Progenitor cell of endocrine pancreas (in vitro differentiated cells): ENCODE measurements at regions not wholly inside any gene's neighbourhood (a gene's known extent, or its start where the extent isn't known, plus 50 kb on each side); places are given as distances from the start of the nearest gene placed in this dataset.

Experiments
- DNase-seq: peaks from one replicate; pipeline ENCODE4 v3.0.0; 2021; ENCODE audit warnings: low spot score; ENCODE audit not compliant: unreplicated experiment
- H3K27ac Mint-ChIP-seq: 2 replicates; pipeline ENCODE4 v1.8.0; 2021; ENCODE audit warnings: mild to moderate bottlenecking, moderate library complexity, mixed read lengths
- H3K27me3 Mint-ChIP-seq: 2 replicates; pipeline ENCODE4 v1.8.0; 2021; ENCODE audit warnings: mixed read lengths
- H3K36me3 Mint-ChIP-seq: 2 replicates; pipeline ENCODE4 v1.8.0; 2022; ENCODE audit warnings: mixed read lengths; ENCODE audit not compliant: insufficient read depth
- H3K4me1 Mint-ChIP-seq: 2 replicates; pipeline ENCODE4 v1.8.0; 2021; ENCODE audit warnings: low read depth, mixed read lengths
- H3K4me3 Mint-ChIP-seq: 2 replicates; pipeline ENCODE4 v1.8.0; 2021; ENCODE audit warnings: low read depth, mild to moderate bottlenecking, moderate library complexity, mixed read lengths
- H3K9me3 Mint-ChIP-seq: 2 replicates; pipeline ENCODE4 v1.8.0; 2021; ENCODE audit warnings: low read depth, mixed read lengths
- TF ChIP-seq, protein P1 (sequence below): fragments of 200-600 bp; sonication (generic); IDR thresholded peaks from one replicate; pipeline ENCODE4 v1.5.0; 2021; ENCODE audit warnings: antibody characterized with exemption, mild to moderate bottlenecking; ENCODE audit not compliant: unreplicated experiment

DNA sequence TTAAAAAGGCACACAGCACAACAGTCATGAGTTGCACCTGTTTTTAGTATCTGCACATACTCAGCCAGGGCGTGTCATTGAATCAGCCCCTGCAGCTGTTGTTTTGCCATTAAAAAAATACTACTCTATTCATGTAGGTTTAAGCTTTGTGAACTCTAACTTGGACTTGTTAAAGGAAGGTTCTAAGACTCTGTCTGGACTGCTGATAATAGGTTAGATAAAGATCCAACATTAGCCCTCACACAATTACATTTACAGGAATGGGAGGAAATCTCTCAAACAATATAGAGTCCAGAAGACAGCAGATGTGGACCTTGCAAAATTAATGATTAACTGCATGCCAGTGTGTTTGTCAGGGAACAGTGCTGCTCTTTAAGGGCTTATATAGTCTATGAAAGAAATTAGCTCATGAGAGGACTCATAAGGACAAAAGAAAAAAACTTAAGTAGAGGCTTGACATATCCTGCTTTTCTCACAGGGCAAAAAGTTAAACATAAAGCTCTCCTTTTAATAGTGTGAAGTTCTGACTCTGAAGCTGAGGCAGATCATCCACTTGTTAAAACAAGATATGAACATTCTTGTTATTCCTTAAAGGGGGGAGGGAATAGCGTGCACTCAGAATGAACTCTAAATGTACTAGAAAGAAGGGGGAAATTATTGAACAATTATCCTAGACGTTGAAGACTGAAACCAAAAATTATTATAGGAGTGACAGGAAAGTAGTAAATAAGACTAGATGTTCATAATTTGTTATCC lies 243.6 kb downstream of the NDFIP2 start:
- TF ChIP-seq, protein P1, sequence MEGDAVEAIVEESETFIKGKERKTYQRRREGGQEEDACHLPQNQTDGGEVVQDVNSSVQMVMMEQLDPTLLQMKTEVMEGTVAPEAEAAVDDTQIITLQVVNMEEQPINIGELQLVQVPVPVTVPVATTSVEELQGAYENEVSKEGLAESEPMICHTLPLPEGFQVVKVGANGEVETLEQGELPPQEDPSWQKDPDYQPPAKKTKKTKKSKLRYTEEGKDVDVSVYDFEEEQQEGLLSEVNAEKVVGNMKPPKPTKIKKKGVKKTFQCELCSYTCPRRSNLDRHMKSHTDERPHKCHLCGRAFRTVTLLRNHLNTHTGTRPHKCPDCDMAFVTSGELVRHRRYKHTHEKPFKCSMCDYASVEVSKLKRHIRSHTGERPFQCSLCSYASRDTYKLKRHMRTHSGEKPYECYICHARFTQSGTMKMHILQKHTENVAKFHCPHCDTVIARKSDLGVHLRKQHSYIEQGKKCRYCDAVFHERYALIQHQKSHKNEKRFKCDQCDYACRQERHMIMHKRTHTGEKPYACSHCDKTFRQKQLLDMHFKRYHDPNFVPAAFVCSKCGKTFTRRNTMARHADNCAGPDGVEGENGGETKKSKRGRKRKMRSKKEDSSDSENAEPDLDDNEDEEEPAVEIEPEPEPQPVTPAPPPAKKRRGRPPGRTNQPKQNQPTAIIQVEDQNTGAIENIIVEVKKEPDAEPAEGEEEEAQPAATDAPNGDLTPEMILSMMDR: no peak
- Mint-ChIP-seq H3K27me3 (no peaks in the 10 kb centered on the region), H3K4me3 (peak overlapping the region; percentile 7)

DNA sequence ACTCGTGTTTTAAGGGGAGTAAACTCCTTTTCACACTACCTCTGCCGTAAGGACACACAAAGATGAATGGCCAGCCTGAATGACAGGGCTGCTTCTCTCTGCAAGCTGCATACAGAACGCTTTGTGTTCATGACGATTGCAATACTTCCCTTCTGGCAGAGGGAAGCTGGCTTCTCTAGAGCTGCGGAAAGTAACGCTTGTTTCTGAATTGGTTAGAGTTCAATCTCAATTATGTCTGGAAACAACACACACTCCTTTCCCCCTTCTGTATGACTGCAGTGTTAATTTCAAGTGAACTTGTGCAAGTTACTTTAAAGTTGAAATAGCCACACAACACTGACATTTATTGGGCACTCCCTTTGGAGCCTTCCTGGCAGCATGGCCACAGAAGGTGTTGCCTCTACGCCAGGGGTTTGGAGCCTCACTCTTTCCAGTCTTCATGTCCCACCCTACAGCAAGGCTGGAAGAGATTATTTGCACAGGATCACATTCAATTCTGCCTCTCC lies 242.6 kb downstream of the NDFIP2 start:
- H3K27me3 Mint-ChIP-seq: no peaks in the 10 kb centered on the region
- H3K9me3 Mint-ChIP-seq: peaks cover 2% of the 10 kb centered on the region
- H3K4me1 Mint-ChIP-seq: peaks cover 24% of the 10 kb centered on the region
- TF ChIP-seq, protein P1: no peak
- H3K4me3 Mint-ChIP-seq: no peak overlapping the region
- DNase-seq: no peak
- H3K27ac Mint-ChIP-seq: peak overlapping the region; percentile 67
- peaks cover 2% of the 10 kb centered on the region for H3K36me3 Mint-ChIP-seq

More for the DNA sequence above, 243.6 kb downstream of the NDFIP2 start:
- Mint-ChIP-seq H3K9me3 (peaks cover 9% of the 10 kb centered on the region), H3K27ac (peak overlapping the region; percentile 87), H3K36me3 (peaks cover 2% of the 10 kb centered on the region), H3K4me1 (peaks cover 24% of the 10 kb centered on the region)
- no peak for DNase-seq

DNA sequence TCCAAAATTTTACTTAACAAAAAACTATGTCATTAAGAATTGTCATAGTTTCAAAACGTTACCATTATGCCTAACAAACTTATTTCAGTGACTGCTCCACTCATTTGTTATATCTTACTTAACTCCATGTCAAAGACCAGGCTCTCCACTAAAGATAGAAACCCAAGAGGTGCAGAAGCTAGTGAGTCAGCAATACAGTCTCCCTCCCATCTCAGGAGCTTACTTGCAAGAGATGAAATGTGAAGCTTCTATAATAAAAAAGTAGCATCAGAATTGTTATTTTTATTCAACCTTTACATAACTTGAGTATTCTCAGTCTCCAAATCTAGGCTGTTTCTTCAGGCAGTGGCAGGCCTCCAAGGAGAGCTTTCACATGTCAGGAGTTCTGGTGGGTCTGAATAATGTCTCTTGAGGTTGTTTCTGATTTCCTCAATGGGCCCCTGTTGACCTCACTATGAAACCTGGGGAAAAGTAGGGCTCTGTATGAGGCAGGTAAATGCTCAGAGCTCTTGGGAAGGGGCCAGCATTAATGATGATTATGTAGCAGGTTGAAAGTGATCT lies 242.0 kb downstream of the NDFIP2 start:
- H3K9me3 Mint-ChIP-seq: peaks cover 6% of the 10 kb centered on the region
- H3K4me3 Mint-ChIP-seq: no peak overlapping the region
- peak overlapping the region; percentile 67 for H3K27ac Mint-ChIP-seq
- H3K27me3 Mint-ChIP-seq: no peaks in the 10 kb centered on the region
- TF ChIP-seq, protein P1: no peak
- DNase-seq: no peak
- peaks cover 24% of the 10 kb centered on the region for H3K4me1 Mint-ChIP-seq
- no peaks in the 10 kb centered on the region for H3K36me3 Mint-ChIP-seq

DNA sequence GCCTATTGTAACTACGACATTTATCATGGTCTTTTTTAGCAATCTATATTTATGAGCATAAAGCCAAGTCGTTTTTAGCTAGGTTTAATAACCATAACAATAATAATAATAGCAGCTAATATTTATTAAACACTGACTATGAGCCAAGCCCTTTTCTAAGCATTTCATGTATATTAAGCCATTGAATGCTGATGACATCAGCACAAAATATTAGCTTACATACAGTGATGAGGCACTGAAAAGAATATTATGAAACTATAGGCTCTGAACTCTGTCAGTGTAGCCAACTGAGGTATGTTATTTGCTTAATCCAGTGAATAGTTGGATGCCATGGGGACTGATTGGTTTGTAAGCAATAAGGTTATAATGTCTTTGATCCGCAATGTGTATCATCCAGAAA lies 235.2 kb downstream of the NDFIP2 start:
- H3K27me3 Mint-ChIP-seq: no peaks in the 10 kb centered on the region
- H3K4me1 Mint-ChIP-seq: peaks cover 2% of the 10 kb centered on the region
- no peak overlapping the region for H3K4me3 Mint-ChIP-seq
- no peak overlapping the region for H3K27ac Mint-ChIP-seq
- TF ChIP-seq, protein P1: no peak
- peaks cover 12% of the 10 kb centered on the region for H3K9me3 Mint-ChIP-seq
- DNase-seq: no peak
- no peaks in the 10 kb centered on the region for H3K36me3 Mint-ChIP-seq

DNA sequence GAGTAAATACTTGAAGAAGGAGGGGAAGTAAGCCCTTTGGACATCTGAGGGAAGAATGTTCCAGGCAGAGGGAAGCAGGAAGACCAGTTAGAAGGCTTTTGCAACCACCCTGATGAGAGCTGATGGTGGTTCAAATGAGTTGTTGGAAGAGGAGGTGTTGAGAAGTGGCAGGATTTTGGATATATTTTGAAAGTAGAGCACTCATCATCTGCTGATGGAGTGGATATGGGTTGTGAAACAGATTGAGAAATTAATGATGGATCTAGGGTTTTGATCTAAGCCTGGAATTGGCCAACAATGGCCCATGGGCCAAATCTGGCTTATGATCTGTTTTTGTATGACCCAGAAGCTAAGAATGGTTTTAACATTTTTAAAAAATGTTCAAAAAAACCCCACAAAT lies 230.7 kb downstream of the NDFIP2 start:
- H3K36me3 Mint-ChIP-seq: no peaks in the 10 kb centered on the region
- no peak overlapping the region for H3K27ac Mint-ChIP-seq
- H3K27me3 Mint-ChIP-seq: no peaks in the 10 kb centered on the region
- no peak for DNase-seq
- H3K4me3 Mint-ChIP-seq: no peak overlapping the region
- H3K4me1 Mint-ChIP-seq: peaks cover 7% of the 10 kb centered on the region
- TF ChIP-seq, protein P1: no peak
- peaks cover 6% of the 10 kb centered on the region for H3K9me3 Mint-ChIP-seq
